ENCODE measurements at regions not wholly inside any gene's neighbourhood (a gene's known extent, or its start where the extent isn't known, plus 50 kb on each side); places are given as distances from the start of the nearest gene placed in this dataset.

DNA sequence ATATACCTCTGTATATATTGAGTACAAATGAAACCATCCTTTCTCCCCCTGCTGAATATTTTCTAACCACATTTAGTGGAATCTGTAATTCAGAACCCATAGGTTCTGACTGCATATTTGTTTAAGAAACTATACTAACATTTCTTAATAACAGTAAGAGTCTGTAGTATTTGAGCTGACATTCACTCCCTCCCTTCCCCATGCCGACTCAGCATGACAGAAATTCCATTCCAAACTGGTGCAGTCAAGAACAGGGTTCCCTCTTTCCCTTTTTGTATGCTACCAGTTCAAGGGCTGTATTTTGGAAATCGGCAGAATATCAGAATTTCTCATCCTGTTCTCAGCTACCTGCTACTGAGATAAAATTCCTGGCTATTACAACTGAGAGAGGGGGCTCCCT lies 796.6 kb upstream of the DPPA4 start:
- DNase-seq, result no peak
- TF ChIP-seq POLR2A (IDR thresholded peaks at IDR 0.05; ENCODE audit: low read length), result no peak
- no peak for TF ChIP-seq GATA1 (IDR thresholded peaks at IDR 0.05; ENCODE audit: low read depth, low read length)

DNA sequence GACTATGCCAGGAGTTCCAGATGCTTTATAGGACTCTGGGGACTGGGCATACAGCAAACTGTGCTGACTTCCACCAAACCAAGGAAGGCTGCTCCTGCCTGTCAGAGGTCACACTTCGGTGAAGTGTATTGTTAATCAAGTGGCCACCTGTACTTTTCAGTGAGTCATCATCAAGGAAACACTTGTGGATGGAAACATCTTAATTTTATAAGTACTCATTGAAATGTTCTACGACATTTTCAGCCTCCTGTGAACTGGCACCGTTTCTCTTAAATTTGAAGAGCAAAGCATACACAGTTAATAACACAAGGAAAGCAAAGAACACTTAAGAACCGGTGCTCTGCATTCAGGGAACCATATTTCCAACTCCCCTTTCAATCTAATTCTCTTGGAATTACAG lies 801.7 kb upstream of the DPPA4 start:
- TF ChIP-seq POLR2A (IDR thresholded peaks at IDR 0.05; ENCODE audit: low read length) (no peak), GATA1 (IDR thresholded peaks at IDR 0.05; ENCODE audit: low read depth, low read length) (no peak)
- no peak for DNase-seq

DNA sequence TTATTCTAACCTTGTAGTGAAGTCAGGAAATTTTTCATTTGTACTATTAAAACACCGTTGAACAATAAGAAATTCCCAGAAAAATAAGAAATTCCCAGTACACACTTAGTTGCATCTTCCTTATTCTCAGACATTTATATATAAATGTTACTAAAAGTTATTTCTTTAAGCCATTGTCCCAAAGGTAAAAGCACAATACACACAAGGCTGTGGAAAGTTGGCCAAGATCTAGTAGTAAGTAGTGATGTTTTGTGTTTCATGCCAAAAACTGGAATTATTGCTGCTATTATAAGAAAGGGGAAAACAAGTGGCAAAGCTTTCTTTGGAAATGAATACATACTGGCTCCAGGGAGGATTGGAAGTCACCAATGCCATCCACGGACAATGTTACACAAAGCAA lies 802.5 kb upstream of the DPPA4 start:
- DNase-seq, result no peak
- TF ChIP-seq POLR2A (IDR thresholded peaks at IDR 0.05; ENCODE audit: low read length) (no peak), GATA1 (IDR thresholded peaks at IDR 0.05; ENCODE audit: low read depth, low read length) (no peak)

- TF ChIP-seq POLR2A (IDR thresholded peaks at IDR 0.05; ENCODE audit: low read length) (no peak), GATA1 (IDR thresholded peaks at IDR 0.05; ENCODE audit: low read depth, low read length) (no peak)
- no peak for DNase-seq
Observed at GRCh38 chr3:110149763-110150162, 812.4 kb upstream of the DPPA4 start.

- no peak for DNase-seq
- no peak for TF ChIP-seq GATA1 (IDR thresholded peaks at IDR 0.05; ENCODE audit: low read depth, low read length)
- no peak for TF ChIP-seq POLR2A (IDR thresholded peaks at IDR 0.05; ENCODE audit: low read length)
Observed at GRCh38 chr3:110157221-110157620, 819.9 kb upstream of the DPPA4 start.

DNA sequence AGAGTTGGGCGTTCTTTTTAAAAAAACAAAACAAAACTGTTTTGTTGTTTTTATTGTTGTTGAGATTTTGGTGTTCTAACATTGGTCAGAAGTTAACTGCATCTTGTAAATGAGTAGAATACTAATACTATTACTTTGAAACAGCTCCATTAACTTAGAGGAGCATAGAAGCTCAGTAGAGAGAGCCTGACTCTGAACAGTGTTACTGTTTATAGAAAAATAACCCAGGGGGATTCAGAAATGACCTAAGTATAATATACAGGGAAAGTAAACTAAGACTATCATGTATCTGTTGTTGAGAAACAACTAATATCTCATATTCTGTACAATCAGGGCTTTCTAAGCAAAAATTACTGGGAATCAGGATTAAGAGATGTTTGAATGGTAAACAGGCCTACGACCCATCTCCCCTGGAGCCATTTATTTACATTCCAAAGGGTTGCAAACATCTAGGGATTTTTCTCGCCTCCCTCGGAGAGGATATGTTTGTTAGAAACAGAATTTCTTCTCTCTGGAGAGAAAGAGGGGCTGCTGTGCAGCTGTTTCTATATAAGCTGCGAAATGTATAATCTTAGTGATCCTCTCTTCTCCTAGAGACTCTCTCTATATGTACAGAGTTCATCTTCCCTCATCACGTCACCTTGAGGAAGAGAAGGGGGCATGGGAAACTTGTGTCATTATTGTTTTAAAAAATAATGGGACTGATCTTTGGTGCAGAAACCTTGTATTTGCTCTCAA lies 827.5 kb upstream of the DPPA4 start:
- no peak for DNase-seq
- TF ChIP-seq GATA1 (IDR thresholded peaks at IDR 0.05; ENCODE audit: low read depth, low read length) (no peak), POLR2A (IDR thresholded peaks at IDR 0.05; ENCODE audit: low read length) (no peak)

DNA sequence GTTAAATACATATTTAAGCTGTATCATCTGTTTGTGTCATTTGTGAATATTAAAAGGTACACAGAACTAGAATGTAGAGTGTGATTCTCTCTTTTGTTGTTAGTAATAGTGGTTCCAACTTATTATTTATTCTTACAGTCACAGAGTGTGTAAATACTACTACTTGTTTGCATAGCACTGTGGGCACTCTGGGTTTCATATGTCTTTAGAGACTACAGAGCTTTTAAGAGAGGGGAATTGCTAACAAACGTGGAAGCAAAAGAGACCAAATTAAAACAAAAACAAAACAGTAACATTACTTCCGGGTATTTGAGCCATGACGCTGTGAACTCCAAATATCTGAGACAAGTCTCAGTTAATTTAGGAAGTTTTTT lies 828.0 kb upstream of the DPPA4 start:
- DNase-seq, result no peak
- TF ChIP-seq POLR2A (IDR thresholded peaks at IDR 0.05; ENCODE audit: low read length) (no peak), GATA1 (IDR thresholded peaks at IDR 0.05; ENCODE audit: low read depth, low read length) (no peak)

DNA sequence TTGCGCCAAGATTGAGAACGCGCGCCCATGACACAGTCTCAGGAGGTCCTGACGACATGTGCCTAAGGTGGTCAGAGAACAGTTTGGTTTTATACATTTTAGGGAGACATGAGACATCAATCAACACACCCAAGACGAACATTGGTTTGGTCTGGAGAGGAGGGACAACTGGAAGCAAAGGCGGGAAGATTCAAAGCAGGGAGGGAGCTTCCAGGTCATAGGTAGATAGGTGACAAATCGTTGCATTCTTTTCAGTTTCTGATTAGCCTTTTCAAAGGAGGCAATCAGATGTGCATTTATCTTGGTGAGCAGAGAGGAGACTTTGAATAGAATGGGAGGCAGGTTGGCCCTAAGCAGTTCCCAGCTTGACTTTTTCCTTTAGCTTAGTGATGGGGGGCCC lies 828.4 kb upstream of the DPPA4 start:
- no peak for DNase-seq
- TF ChIP-seq POLR2A (IDR thresholded peaks at IDR 0.05; ENCODE audit: low read length) (no peak), GATA1 (IDR thresholded peaks at IDR 0.05; ENCODE audit: low read depth, low read length) (no peak)

DNA sequence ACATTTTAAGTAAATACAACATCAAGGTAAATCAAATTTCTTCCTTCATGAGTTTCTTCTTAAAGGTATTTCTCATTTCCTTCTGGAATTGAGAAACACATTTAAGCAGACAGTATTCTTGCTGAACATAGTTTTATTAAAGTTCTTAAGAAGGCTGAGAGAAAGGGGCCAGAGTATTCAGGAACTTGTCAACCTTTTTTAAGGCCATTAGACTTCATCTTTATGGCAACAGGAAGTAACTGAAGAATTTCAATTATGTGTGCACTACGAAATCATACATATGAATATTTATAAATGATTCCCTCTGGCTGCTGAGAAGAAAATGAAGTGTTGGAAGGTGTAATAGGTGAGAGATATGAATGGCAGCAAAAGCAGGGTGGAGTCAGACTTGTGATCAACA lies 829.4 kb upstream of the DPPA4 start:
- DNase-seq, result no peak
- TF ChIP-seq POLR2A (IDR thresholded peaks at IDR 0.05; ENCODE audit: low read length), result no peak
- no peak for TF ChIP-seq GATA1 (IDR thresholded peaks at IDR 0.05; ENCODE audit: low read depth, low read length)

DNA sequence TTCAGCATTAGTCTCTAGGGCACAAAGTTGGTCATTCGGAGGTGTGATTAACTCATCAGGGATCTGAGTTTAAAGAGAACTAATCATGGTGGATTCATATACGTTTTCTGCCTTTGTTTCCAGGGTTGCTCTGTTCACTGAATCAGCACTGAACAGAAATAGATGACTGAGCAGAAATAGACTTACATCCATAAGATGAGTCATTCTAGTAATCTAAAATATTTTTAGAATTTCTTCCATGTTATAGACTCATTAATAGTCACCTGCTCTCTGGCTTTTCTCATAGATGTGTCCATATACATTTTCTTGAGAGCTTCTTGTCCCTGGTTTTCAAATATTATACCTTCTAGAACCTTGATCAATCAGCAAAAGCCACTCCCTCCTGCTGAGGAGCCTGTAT lies 837.6 kb upstream of the DPPA4 start:
- TF ChIP-seq POLR2A (IDR thresholded peaks at IDR 0.05; ENCODE audit: low read length) (no peak), GATA1 (IDR thresholded peaks at IDR 0.05; ENCODE audit: low read depth, low read length) (no peak)
- DNase-seq, result no peak

GRCh38 chr3:110178965-110179364 lies 841.6 kb upstream of the DPPA4 start:
- no peak for DNase-seq
- no peak for TF ChIP-seq POLR2A (IDR thresholded peaks at IDR 0.05; ENCODE audit: low read length)
- no peak for TF ChIP-seq GATA1 (IDR thresholded peaks at IDR 0.05; ENCODE audit: low read depth, low read length)

DNA sequence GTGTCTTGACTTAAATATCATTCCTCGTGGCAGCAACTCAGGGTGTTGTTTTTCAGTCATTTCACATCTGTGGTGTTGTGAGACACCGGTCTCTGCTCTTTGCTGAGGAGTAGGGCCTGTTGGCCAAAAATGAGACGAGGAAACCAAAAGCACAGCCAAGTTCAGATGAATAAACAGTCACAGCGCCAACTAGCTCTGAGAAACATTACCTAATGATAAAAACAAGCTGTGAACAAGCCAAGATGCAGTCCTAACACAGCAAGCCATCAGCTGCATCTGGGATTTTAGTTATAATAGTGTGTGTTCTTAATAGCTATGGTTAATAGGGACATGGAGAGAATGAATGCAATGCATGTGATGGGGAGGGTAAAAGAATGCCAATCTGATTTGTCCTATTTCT lies 843.4 kb upstream of the DPPA4 start:
- TF ChIP-seq POLR2A (IDR thresholded peaks at IDR 0.05; ENCODE audit: low read length), result no peak
- no peak for TF ChIP-seq GATA1 (IDR thresholded peaks at IDR 0.05; ENCODE audit: low read depth, low read length)
- DNase-seq, result no peak

DNA sequence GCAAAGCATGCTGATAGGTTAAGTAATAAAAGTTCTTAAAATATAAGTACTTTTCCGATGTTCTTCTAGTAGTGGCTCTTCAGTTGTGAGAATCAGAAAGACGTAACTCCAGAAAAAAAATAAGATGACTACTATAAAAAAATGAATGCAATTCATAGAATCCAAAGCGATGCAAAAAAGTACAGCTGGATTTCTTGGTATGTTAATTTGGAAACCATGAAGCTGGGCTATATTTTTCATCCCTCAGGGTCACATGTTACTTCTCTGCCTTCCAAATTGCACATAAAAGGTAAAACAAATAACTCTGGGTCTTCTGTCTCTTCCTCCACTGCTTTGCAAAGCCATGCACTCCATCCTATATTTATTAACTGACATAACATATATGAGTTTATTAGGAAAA lies 843.9 kb upstream of the DPPA4 start:
- TF ChIP-seq POLR2A (IDR thresholded peaks at IDR 0.05; ENCODE audit: low read length) (no peak), GATA1 (IDR thresholded peaks at IDR 0.05; ENCODE audit: low read depth, low read length) (no peak)
- DNase-seq, result no peak

DNA sequence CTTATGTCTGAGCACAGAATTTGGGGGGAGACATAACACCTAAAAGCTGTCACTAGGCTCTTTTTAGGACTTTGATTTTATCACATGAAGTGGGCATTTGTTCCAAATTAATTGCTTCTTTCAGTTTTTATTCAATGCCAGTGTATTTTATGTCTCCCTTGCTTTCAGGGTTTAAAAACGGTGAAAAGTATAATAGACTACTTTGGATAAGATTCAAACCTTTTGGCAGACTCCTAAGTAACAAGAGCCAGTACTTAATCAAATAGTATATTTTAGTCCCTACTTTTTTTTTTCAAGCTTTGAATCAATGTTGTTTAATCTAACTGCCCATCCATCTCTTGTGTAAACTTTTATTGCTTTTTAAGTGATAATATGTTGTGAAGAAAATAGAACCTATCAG lies 847.2 kb upstream of the DPPA4 start:
- no peak for DNase-seq
- TF ChIP-seq POLR2A (IDR thresholded peaks at IDR 0.05; ENCODE audit: low read length) (no peak), GATA1 (IDR thresholded peaks at IDR 0.05; ENCODE audit: low read depth, low read length) (no peak)

- TF ChIP-seq GATA1 (IDR thresholded peaks at IDR 0.05; ENCODE audit: low read depth, low read length) (no peak), POLR2A (IDR thresholded peaks at IDR 0.05; ENCODE audit: low read length) (no peak)
- no peak for DNase-seq
Observed at GRCh38 chr3:110193074-110193473, 855.7 kb upstream of the DPPA4 start.

Data from erythroblast (primary cell).